Ecto neural progenitor cell (in vitro differentiated cells): ENCODE measurements at regions not wholly inside any gene's neighbourhood (a gene's known extent, or its start where the extent isn't known, plus 50 kb on each side); places are given as distances from the start of the nearest gene placed in this dataset.

ENCODE experiments used
- DNase-seq: peaks from one replicate; pipeline ENCODE4 v3.0.0-alpha.2; 2018; ENCODE audit warnings: low spot score

- DNase-seq = no peak
Measured at GRCh38 chr19:31092274-31092673, 257.0 kb downstream of the TSHZ3 start.

GRCh38 chr19:31089681-31090080 lies 259.6 kb downstream of the TSHZ3 start:
- no peak for DNase-seq

- no peak for DNase-seq
Measured at GRCh38 chr19:31085125-31085524, 264.1 kb downstream of the TSHZ3 start.

- no peak for DNase-seq
Measured at GRCh38 chr19:31083105-31083504, 266.1 kb downstream of the TSHZ3 start.

- DNase-seq = no peak
Measured at GRCh38 chr19:31075146-31075655, 274.0 kb downstream of the TSHZ3 start.

GRCh38 chr19:31074199-31075125 lies 274.8 kb downstream of the TSHZ3 start:
- DNase-seq = no peak

GRCh38 chr19:31073485-31074198 lies 275.6 kb downstream of the TSHZ3 start:
- DNase-seq = no peak

GRCh38 chr19:31072451-31072850 lies 276.8 kb downstream of the TSHZ3 start:
- no peak for DNase-seq

- no peak for DNase-seq
Measured at GRCh38 chr19:31071136-31071855, 277.9 kb downstream of the TSHZ3 start.

GRCh38 chr19:31070146-31071065 lies 278.8 kb downstream of the TSHZ3 start:
- no peak for DNase-seq

- DNase-seq = no peak
Measured at GRCh38 chr19:31068268-31068667, 281.0 kb downstream of the TSHZ3 start.

GRCh38 chr19:31066385-31066784 lies 282.9 kb downstream of the TSHZ3 start:
- no peak for DNase-seq

- DNase-seq = no peak
Measured at GRCh38 chr19:31064491-31064890, 284.7 kb downstream of the TSHZ3 start.

- no peak for DNase-seq
Measured at GRCh38 chr19:31058676-31059340, 290.4 kb downstream of the TSHZ3 start.

GRCh38 chr19:31057476-31057875 lies 291.8 kb downstream of the TSHZ3 start:
- DNase-seq = no peak

- DNase-seq = no peak
Measured at GRCh38 chr19:31055454-31055853, 293.8 kb downstream of the TSHZ3 start.

- peak; percentile 70 for DNase-seq
Measured at GRCh38 chr19:31054430-31054829, 294.8 kb downstream of the TSHZ3 start.

GRCh38 chr19:31049431-31049830 lies 299.8 kb downstream of the TSHZ3 start:
- DNase-seq = no peak

- DNase-seq = no peak
Measured at GRCh38 chr19:31046024-31046423, 303.2 kb downstream of the TSHZ3 start.

GRCh38 chr19:31041461-31041860 lies 307.8 kb downstream of the TSHZ3 start:
- DNase-seq = no peak

- DNase-seq = no peak
Measured at GRCh38 chr19:31039151-31039550, 310.1 kb downstream of the TSHZ3 start.
